Stimulated activated CD4-positive, alpha-beta T cell treated with anti-CD3 and anti-CD28 coated beads, TNF-alpha, amount 100 ng/mL, for 48 hours (primary cell): ENCODE measurements at regions not wholly inside any gene's neighbourhood (a gene's known extent, or its start where the extent isn't known, plus 50 kb on each side); places are given as distances from the start of the nearest gene placed in this dataset.

Experiments
- DNase-seq, 3 donors: peaks; one replicate each; pipeline ENCODE4 v3.0.0-alpha.2; 2020; ENCODE audit warnings: low read depth in 3 of 3

DNA sequence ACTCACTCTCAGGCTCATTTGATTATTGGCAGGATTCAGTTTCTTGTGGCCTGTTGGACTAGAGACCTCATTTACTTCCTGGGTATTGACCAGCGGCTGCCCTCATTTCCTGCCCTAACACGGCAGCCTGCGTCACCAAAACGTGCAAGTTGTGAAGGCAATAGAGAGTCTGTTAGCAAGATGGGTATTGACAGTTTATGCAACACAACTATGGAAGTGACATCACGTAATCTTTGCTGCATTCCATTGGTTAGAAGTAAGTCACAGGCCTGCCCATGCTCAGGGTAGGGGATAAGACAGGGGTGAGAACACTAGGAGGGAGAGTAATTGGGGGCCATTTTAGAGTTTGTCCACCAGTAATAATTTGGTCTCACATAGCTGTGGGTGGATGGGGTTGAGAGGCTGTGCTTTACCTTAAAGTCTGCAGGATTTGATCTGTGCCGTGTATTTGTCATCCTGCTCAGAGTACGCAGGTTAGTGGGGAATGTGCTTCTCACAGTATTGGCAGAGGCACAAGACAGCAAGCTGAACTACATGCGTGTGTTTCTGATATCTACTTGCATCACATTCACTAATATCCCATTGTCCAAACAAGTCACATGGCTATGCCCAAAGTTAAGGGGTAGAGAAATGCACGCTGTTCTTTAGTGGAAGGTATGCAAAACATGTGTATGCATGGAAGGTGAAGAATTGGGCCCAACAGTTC lies 83.3 kb downstream of the EDEM1 start:
- no peak for DNase-seq

DNA sequence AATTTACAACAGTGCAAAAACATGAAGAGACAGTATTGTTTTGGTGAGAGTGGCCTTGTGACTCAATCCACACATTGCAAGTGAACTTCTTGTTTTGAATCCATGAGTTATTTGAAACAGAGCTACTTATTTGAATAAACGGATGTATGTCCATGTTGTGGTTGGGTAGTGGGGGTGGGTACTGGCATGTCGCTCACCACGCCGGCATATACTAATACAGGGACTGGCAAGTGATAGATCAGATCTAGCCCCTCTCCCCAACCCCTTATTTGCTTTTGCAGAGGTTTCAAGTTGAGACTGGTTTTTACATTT lies 83.8 kb downstream of the EDEM1 start:
- no peak for DNase-seq

DNA sequence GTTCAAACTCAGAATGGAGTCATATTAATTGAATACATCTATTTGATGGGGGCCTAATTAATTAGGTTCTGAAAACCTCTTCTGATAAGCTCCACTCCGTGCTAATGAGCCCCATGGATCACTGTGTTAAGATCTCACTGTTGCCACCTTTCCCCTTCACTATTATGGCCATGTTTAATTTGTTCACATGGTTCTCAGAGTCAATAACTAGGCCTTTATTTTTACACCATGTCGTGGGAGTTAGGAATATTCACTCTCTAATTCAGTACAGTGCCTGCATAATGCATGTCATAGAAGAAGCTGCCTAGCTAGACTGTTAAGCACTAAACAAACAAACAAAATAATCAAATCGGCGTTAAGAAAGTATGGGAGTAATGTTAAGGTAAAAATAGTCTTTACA lies 84.9 kb downstream of the EDEM1 start:
- no peak for DNase-seq

DNA sequence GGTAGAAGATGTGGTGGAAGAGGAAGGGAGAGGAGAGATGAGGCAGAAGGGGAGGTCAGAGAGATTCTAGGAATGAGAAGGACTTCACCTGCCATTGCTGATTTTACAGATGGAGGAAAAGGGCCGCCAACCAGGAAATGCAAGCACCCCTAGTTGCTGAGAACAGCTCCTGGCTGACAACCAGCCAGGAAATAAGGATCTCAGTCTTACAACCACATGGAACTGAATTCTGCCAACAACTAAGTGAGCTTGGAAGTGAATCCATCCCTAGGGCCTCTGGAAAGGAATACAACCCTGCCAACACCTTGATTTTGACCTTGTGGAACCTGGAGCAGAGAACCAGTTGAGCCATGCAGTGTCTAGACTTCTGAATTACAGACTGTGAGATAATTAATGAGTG lies 86.6 kb downstream of the EDEM1 start:
- no peak for DNase-seq

DNA sequence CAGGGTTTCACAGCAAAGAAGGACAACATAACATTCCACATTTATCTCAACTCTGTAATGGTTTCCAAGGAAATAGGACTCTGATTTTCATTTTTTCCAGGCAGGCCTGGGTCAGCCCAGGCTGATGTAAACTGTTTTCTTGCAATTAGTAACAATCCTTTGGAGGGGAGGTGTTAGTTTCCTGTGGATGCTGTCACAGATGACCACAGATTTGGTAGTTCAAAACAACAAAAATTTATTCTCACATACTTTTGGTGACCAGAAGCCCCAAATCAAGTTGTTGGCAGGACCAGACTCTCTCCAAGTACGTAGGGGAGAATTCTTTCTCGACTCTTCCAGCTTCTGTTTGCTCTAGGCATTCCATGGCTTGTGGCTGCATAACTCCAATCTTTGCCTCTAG lies 88.0 kb downstream of the EDEM1 start:
- no peak for DNase-seq

DNA sequence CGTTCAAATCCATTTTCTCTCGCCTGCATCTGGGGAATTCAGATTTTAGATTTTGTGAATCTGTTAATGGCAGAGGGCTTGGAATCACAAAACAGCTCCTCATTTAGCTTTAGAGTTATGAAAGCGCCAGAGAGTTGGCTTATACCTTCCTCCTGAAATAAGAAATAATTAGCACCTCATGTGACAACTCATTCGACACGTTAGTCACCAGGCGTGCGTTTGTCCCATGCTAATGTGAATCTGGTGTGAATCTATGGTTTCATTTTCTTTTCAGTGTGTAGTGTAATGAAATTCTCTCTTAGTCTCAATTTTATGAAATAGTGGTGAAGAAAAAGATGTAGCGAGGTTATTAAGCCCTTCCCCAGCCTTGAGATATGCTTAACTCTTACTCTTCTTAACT lies 89.4 kb downstream of the EDEM1 start:
- DNase-seq: no peak

DNA sequence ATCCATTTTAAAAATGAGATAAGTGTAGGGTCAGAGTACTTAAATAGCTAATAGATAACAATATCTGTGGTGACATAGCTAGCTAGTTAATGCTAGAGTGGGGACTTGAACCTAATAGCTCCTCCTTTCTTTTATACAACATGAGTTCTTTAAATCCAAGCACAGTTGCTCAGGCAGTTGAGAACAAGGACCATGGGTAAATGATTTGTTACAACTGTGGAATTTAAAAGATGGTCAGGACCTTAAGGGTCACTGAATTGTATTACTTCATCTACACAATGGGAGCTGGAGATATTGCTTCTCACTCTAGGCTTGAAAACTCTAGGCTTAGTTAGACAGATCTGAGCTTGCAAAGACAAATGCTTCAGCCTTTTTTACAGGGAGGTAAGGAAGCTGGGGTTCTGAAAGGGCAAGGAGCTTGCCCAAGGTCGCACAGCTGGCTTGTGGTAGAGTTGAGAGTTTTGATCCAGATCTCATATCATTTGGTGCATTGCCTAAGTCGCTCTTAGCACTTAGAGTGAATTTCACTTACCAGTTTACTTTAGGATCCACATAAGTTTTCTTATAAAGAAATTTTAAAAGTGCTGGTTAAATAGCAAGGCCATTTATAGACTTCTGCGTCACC lies 90.2 kb downstream of the EDEM1 start:
- no peak for DNase-seq

DNA sequence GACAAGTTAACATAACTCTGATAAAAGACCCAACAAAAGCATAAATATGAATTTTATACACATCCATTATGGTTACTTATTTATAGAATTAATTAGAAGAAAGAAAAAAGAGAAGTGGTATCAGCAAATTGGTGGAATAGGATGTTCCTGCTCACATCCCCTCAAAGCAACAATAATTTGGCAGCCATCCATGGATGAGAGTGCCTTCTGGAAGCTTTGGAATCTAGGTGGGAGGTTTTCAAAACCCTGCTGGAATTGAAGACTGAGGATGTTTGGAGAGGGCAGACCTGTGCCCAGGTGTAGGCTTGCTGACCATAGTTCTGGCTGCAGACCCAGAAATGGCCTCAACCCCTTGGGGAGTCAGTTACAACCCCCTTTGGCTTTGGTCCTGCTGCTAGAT lies 91.2 kb downstream of the EDEM1 start:
- no peak for DNase-seq

DNA sequence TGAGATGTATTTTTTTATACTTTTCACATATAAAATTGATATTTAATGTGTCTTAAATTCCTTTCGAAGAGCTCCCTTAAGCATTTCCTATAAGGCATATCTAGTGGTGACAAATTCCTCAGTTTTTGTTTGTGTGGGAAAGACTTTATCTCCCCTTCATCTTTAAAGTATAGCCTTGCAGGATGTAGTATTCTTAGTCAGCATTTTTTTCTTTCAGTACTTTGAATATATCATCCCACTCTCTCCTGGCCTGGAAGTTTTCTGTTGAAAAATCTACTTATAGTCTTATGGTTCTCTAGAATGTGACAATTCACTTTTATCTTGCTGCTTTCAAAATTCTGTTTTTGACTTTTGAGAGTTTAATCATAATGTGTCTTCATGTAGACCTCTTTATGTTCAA lies 95.2 kb downstream of the EDEM1 start:
- no peak for DNase-seq

DNA sequence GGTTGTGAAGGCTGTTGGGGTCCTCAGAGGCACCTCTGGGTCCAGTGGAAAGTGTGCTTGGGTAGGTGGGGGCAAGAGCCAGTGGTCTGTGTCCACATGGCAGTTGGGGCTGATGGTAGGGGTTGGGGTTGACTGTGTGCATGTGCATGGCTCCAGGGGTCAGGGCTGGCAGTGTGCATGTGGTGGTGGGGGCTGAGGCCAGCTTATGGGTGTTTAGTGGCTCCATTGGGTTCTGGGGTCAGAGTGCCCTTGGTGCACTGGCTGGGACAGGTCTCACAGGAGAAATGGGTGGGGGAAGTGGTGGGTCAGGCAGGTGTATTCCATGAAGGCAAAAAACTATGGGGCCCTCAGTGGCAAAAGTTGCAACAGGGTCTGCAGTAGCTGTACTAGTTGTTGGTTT lies 97.9 kb downstream of the EDEM1 start:
- no peak for DNase-seq

DNA sequence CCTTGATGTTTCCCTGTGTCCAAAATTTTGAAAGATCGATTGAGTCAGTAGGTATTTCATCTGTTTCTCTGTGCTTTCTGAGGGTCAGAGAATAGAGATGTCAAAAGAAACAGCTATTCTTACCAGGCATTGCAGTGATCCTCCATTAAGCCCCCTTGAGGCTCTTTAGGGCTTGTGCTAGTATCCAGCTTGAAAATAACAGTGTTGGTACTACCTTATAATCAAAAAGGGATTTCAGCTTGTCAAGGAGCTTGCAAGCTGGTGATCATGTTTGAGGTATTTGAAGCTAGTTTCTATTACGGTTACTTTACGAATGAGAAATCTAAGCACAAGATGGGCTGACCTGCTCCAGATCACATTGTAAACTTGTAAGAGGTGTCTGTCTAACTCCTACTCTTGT lies 103.4 kb downstream of the EDEM1 start:
- no peak for DNase-seq

DNA sequence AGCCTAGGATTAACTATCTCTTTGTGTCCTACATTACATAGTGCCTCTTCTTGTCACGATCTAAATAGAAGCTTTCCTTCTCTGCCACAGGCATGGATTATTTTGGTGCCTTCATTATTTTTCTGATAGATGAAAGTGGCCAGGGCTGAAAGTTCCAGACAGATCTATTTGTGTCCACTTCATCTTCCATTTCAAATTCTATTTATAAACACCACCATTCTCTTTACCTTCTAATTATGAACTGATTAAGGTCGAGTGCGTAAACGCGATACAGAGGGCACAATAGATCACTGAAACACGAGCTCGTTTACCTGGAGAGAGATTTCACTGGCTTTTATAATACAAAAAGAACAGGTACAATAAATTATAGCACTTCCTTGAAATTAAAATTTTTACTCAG lies 105.0 kb downstream of the EDEM1 start:
- DNase-seq: no peak

DNA sequence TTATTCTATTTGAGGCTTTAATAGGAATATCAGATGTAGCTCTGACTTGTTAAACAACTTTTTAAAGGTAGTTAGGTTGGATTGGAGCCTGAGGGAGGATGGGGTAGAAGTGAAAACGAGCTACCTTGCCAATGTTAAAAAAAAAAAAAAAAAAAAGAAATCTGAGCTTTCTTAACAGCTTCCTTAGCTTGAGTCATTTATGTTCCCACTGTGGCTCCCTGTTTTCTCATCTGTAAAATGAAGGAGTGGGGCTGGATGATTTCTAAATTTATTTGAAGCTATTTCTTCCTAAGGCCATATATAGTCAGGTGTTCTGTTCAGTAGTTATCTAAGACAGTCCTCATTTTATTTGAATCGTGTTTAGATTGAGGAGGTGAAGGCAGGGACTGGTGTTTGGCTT lies 105.7 kb downstream of the EDEM1 start:
- DNase-seq: no peak

DNA sequence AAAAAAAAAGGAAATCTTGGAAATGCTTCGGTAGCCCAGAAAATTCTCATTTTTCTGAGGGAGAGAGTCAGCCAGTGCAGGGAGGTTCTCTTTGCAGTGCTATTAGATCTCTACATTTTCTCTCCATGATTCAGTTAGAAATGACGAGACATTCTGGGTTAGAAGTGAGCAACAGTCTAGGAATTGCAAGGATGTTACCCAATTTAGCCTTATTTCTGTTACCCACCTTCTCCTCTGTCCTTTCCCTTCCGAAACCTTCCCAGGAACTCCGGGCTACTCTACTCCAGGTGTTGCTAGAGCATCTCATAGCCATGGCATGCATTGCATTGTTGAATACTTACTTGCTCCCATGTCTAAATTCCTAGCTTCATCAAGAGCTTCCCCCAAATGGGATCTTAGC lies 106.8 kb downstream of the EDEM1 start:
- DNase-seq: no peak

DNA sequence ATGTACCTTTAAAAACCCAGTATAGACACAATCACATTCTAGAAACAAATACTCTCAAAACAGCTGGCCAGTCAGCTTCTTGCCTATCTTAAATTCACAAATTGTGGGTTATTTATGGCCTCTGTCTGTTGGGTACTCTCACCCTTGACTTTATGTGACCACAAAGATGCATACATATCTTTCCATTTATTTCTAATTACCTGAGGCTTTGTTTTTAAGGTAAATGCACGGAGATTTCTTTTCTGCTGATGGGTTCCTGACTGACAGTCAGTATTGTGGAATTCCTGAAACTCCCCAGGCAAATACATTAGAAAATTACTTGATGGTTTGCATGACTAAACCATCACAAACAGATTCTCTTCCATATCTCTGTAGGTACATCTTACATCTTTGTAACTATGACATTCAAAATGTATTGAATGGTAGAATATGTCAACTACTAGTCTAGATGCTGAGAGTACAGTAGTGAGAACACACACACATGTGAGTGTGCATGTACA lies 107.7 kb downstream of the EDEM1 start:
- DNase-seq: no peak

DNA sequence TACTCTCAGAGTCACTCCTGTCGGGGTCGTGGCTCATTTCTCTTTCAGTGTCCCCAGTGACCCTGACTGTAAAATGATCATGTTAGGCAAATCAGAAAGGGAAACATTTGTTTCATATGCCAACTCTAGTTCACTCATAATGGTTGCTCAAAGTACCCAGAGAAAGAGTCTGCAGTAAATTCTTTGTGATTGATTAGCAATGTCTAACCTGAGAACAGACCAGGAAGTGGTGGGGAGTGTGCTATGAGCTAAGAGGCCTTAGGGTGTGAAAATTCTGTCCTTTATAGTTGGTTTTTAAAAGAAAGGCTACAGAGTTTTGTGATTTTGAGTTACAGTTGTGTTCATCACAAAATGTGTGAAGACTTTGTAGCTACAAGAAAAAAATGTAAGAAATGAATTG lies 108.9 kb downstream of the EDEM1 start:
- DNase-seq: no peak

DNA sequence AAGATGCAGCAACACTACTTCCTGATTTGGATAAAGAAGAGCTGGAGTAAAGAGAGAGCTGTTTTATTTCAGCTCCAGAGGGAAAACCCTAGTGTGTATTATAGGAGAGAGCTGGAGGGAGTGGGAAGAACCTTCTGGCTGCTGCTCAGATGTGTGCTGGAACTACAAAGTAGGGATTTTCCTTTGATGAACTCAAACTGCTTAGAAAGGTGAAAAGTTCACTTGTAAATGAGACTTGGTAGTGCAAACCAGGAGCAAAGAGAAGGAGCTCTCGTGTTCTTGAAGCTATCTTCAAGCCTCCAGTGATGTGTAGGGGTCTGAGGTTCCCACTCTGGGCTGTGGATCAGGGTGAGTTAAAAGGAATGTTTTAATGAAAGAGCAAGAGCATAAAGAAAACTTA lies 110.4 kb downstream of the EDEM1 start:
- DNase-seq: no peak

DNA sequence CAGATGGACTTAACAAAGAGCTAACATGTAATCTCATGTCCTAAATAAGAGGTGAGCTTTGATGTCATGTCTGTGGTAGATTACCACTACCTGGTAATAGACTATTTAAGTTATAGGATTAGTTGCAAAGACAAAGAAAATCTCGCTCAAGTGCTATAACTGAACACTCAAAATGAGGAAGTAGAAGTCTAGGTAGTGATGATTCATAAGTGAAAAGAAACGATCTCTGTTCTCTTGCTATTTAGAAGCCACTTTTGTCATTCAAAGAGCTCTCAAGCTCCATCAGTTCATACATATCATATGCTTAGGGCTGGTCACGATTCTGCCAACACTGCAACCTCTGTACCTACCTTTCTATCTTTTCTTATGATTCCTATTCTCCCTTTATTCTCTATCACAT lies 110.9 kb downstream of the EDEM1 start:
- DNase-seq: no peak

DNA sequence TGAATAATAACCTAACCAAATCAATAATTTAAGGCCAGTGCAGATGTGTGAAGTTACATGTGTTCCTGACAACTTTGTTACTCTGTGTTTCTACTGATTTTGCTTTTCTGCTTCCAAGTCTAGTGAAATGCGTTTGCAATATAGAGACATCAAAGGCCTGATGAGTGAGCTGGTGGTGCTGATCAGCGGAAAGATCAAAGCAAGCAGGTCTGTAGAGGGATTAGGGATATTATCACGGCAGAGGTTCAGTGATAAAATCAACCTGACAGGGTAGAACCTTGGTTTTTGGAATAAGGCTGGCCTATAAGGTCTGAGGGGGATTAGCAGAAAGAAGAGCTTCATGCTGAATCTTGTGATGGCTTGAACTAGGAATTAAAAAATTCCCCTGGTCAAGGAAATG lies 111.7 kb downstream of the EDEM1 start:
- no peak for DNase-seq

DNA sequence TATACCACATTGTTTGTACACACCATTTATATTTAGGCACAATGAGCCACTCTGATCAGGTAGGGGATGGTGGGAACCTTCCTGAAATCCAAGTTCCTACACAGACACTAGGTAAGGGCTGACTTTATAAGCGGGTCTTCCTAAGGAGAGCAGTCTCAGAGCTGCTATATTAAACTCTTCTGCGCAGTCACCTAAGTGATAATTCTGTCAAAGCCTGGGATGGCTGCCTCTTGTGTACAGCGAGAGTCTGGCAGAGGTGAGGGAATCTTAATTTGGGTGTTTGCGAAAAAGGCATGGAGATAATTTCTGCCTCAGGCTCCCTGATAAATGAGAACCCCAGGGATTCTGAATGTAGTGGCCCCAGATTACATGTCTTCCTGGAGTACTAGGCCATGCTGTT lies 113.1 kb downstream of the EDEM1 start:
- no peak for DNase-seq

DNA sequence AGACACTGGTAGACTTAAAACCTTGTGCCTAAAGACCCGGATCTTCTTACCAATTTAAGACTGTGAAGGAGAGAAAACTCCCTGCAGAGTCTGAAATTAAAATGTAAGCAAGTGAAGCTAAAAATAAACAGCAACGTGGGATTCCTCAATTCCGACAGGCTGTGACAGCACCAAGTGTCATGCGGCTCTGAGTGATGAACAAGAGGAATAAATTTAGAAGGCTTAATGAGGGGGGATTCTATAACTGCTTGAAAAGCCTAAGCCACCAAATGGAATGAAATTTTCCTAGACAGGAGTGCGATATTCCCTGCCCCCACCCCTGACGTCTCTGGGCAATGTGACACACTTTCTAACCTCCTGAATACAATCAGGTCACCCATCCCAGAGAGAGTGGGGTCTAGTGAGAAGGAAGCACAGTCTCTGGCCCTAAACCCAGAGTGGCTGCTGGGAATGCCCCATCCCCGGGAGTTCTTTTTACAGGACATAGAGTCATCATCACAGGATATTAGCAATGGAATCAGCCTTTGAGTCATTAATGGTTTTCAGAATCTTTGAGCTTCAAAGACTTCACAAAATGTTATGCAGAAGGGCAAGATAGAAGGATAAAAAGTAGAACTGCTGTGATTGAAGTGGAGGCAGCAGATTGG lies 114.3 kb downstream of the EDEM1 start:
- no peak for DNase-seq

DNA sequence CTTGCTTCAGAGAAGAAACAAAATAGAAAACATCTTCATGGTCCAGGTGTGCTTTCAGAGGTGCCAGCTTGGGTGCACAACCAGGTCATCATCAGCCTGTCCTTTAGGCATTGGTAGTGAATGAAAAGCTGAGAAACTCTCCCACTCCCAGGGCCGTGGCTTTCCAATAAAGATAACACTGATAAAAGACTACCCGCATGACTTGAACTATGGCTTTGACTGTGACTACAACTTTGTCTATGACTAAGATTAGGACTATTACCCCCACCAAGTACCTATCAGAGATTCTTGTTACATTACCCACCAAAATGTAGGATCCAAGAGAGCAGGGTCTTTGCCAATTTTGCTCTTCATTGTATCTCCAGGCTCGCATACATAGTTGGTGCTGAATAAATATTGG lies 115.2 kb downstream of the EDEM1 start:
- no peak for DNase-seq

DNA sequence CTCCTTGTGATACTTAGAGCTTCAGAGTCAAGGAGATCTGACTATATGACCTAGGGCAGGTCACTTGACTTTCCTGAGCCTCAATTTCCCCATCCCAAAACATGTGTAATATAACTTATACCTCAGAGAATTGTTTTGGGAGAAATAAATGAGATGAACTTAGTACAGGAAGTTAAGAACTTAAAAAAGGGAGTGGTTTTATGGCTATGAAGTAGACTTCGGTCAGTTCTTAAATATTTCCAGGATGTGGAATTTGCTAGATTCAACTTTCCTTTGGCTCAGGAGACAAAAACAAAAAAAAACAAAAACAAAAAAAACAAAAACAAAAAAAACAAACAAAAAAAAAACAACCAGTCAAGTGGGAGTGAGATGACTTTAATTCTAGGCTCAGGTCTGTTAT lies 116.7 kb downstream of the EDEM1 start:
- DNase-seq: no peak
